ENCODE measurements at regions not wholly inside any gene's neighbourhood (a gene's known extent, or its start where the extent isn't known, plus 50 kb on each side); places are given as distances from the start of the nearest gene placed in this dataset.
"Not testable (repeated sequence)": the region's sequence is repeated elsewhere in the genome, so short reads cannot be mapped to it uniquely, and the experiment has no call there.

DNA sequence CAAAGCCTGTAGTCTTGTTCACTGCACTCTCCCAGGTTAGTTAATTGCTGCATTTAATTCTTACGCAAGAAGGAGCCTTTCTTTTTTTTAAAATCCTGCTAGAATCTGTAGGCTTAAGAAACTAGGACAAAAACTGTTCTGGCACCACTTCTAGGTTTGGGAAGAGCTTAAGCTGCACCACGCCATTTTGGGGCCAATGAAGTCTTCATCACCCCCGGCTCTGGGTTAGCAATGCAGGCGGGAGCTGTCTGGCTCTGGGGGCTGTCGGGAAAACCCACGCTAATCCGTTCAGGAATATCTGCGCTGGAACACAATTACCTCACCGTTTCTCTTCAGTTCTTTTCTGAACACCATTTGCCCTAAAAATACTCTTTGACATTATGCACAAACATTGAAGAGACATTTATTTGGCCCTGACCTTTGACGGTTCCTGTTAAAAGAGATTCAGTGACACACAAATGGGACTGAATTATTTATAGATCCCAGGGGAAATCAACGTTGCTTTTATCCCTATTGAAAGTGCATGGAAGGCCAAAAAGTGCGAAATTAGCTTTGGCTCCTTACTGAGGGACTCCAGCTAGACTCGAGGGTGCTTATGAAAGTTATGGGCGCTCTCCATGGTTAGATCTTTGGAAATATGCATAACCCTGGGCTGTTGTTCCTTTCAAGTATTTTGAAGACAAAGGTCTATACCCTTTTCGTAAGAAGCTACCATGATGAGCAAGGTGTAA, 249.2 kb downstream of the HAPSTR1 start:
- DNase-seq (ENCODE audit: low read depth in 3 of 3): no peak

GRCh38 chr16:9343276-9343675, 251.8 kb downstream of the HAPSTR1 start:
- no peak for DNase-seq (ENCODE audit: low read depth in 3 of 3)

- no peak for DNase-seq (ENCODE audit: low read depth in 3 of 3)
Observed at GRCh38 chr16:9344508-9344907, 253.1 kb downstream of the HAPSTR1 start.

DNA sequence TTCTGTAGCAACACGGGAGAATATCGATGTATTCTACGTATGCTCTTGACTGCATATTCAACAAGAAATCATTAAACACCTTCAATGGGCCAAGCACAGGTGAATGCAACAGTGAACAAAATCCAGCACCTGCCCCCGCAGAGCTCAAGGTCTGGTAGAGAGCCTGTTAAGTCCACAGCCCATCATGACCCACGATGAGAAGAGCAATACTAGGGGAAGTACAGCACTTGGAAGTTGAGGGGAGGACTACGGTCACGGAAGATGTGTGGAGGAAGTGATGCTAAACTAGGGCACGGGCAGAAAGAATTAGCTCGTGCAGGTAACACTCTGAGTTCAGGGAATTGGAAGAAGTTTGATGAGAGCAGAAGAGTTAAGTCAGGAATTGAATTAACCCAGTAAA, 253.6 kb downstream of the HAPSTR1 start:
- DNase-seq (ENCODE audit: low read depth in 3 of 3): no peak

DNA sequence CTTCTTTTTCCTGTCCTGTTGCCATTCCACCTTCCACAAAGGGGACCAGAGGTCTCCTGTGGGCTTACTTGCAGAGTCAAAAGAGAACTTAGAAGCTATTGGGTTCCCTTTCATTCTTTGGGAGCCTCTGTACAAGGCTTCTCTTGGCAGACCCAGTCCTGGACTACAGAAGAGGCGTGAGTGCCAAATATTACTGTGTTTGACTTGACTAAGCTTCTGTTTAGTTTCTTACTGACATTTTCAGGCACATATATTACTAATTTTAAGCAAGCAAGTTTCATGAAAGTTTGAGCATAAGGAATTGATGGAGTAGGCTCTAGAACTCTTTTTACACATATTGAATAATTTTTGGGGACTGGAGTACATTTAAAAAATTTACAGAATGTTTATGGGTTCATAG, 254.4 kb downstream of the HAPSTR1 start:
- no peak for DNase-seq (ENCODE audit: low read depth in 3 of 3)

- no peak for DNase-seq (ENCODE audit: low read depth in 3 of 3)
Observed at GRCh38 chr16:9348912-9349311, 257.5 kb downstream of the HAPSTR1 start.

- DNase-seq (ENCODE audit: low read depth in 3 of 3): not testable (repeated sequence)
Observed at GRCh38 chr16:9349373-9349960, 258.0 kb downstream of the HAPSTR1 start.

DNA sequence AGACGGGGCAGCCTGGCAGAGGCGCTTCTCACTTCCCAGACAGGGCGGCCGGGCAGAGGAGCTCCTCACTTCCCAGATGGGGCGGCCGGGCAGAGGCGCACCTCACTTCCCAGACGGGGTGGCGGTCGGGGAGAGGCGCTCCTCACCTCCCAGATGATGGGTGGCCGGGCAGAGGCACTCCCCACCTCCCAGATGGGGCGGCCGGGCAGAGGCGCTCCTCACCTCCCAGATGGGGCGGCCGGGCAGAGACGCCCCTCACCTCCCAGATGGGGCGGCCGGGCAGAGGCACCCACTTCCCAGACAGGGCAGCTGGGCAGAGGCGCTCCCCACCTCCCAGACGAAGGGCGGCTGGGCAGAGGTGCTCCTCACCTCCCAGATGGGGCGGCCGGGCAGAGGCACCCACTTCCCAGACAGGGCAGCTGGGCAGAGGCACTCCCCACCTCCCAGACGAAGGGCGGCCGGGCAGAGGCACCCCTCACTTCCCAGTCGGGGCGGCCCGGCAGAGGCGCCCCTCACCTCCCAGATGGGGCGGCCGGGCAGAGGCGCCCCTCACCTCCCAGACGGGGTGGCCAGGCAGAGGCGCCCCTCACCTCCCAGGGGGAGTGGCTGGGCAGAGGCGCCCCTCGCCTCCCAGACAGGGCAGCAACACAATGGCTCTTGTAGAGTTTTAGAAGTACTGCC, 258.8 kb downstream of the HAPSTR1 start:
- not testable (repeated sequence) for DNase-seq (ENCODE audit: low read depth in 3 of 3)

GRCh38 chr16:9351440-9351839, 260.0 kb downstream of the HAPSTR1 start:
- no peak for DNase-seq (ENCODE audit: low read depth in 3 of 3)

- DNase-seq (ENCODE audit: low read depth in 3 of 3): no peak
Observed at GRCh38 chr16:9351841-9352434, 260.5 kb downstream of the HAPSTR1 start.

GRCh38 chr16:9357829-9358228, 266.4 kb downstream of the HAPSTR1 start:
- DNase-seq (ENCODE audit: low read depth in 3 of 3): no peak

GRCh38 chr16:9360075-9360474, 268.6 kb downstream of the HAPSTR1 start:
- DNase-seq (ENCODE audit: low read depth in 3 of 3): no peak

DNA sequence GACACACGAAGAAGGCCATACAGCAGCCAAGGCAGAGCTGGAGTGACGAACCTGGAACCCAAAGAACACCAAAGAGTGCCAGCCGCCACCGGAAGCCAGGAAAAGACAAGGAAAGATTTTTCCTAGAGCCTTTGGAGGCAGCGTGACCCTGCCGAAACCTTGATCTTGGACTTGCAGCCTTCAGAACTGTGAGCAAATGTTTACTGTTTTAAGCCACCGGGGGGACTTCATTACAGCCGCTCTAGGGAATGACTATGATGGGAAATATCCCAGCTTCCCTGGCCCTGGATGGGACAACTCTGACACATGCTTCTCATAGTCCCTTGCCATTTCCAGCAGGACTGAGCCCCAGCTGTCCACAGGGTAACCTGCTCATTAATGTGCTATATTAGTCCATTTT, 270.6 kb downstream of the HAPSTR1 start:
- DNase-seq (ENCODE audit: low read depth in 3 of 3): no peak

DNA sequence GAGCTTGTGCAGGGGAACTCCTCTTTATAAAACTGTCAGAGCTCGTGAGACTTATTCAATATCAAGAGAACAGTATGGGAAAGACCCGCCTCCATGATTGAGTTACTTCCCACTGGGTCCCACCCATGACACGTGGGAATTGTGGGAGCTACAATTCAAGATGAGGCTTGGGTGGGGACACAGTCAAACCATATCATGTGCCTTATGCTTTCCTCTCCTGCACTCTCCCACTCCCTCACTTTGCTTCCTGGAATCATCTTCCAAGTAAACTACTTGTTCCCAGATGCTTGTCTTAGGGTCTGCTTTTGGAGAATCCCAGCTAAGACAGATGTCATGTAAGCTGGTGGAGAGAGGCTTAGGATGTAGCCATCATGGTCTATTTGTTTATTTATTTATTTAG, 271.2 kb downstream of the HAPSTR1 start:
- DNase-seq (ENCODE audit: low read depth in 3 of 3): no peak

- DNase-seq (ENCODE audit: low read depth in 3 of 3): no peak
Observed at GRCh38 chr16:9363520-9363919, 272.1 kb downstream of the HAPSTR1 start.

DNA sequence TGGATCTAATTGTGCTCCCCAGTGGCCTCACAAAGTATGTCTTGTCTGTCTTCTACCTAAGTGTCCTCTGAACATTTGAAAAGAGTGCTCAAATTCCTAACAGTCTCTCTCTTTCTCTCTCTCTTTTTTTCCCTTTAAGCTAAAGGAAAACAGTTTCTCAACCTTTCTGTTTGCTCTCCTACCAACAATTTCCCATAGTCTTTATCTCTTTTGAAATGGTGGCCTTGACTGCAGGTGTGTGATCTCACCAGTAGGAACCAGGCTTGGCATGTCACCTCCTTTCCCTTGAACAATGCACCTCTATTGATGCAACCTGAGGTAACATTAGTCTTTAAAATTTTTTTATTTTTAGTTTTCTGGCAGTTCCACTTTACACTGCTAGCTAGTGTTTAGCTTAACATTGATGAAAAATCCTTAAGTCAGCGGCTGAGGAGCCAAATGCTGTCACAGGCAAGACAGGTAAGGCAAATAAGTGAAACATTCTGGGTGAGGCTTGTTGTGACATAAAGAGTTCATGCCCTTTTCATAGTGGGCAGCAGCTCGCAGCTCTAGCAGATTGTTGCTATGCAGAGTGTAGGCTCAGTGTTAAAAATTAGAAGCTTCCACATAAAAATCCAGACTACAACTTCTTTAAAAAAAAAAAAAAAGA, 273.4 kb downstream of the HAPSTR1 start:
- DNase-seq (ENCODE audit: low read depth in 3 of 3): no peak

DNA sequence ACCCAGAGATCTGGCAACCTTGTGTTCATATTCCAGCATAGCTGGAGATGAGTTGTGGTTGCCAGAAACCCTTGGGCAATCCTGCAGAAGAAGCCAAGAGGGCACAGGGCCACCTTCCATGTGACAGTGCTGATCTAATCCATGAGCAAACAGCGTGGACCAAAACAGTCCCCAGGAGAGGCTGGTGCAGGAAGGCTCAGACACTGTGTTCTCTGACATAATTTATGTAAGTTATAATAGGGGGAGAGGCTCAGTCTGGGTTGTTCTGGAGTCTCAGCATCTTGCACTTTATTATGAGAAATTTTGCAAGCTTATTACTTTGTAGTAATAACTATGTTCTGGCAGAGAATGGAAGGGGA, 273.9 kb downstream of the HAPSTR1 start:
- no peak for DNase-seq (ENCODE audit: low read depth in 3 of 3)

DNA sequence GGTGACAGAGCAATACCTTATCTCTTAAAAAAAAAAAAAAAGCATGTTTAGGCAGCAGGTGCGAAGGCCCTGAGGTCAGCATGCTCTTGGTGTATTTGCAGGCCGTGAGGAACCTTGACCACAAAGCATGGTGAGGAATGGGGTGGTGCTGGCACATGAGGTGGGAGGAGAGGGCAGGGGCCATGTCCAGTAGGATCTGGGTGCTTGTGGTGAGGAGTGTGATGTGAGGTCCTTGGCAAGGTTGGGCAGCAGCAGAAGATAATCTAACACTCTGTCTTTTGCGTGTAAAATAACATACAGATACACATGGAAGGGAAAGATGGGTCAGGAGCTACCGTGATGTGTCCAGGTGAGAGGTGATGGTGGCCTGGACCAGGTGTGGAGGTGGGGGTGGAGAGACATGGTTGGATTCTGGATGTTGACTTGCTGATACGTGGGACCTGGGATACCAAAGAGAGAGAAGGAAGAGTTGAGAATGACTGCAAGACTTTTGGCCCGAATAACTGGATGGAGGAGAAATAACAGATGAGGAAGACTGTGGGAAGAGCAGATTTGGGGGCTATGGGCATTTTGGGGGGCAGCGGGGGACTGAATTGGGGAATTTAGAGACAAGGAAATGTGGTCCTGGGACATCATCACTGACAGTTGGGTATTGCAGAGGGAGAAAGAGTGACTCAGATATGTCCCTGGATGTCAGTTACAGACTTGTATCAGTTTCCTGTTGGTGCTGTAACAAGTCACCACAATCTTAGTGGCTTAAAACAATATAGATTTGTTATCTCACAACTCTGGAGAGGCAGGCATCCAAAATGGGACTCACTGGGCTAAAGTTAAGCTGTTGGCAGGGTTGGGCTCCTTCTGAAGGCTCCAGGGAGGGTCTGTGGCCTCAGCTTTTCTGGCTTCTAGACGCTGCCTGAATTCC, 274.9 kb downstream of the HAPSTR1 start:
- no peak for DNase-seq (ENCODE audit: low read depth in 3 of 3)

DNA sequence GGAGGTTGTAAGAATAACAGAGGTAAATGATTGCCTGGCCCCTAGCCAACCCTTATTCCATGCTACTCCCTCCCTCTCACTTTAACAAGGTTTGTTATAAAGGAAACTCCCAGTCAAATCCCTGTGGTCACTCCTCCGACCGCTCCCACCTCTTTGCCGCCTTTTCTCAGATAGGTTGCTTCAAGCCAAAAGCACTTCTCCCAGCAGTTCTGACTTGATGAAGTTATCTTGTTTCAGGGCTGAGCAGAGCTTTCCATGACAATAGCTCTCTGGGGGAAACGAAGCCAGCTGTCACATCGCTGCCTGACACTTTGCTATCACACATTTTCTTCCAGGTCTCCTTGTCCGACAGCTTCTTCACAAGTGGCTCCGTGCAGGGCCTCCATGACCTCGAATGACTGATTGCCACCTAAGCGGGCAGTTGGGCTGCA, 278.6 kb downstream of the HAPSTR1 start:
- no peak for DNase-seq (ENCODE audit: low read depth in 3 of 3)

GRCh38 chr16:9371713-9372448, 280.4 kb downstream of the HAPSTR1 start:
- DNase-seq (ENCODE audit: low read depth in 3 of 3): no peak
